ENCODE measurements at regions not wholly inside any gene's neighbourhood (a gene's known extent, or its start where the extent isn't known, plus 50 kb on each side); places are given as distances from the start of the nearest gene placed in this dataset.

DNA sequence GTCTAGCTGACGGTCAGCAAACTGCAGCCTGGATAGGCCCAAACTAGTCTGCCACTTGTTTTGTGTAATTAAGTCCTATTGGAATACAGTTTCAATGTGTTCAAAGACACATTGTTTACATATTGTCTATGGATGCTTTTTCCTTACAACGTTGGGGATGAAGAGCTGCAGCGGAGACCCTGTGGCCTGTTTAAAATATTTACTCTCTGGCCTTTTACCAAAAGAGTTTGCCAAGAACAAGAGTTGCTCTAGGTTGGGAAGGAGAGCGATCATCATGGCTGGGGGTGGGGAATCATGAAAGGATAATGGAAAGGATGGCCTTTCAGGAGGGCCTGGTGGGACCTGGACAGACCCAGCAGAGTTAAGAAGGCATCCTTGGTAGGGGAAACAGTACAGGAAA, 274.9 kb upstream of the ZFHX3 start:
- H4K20me1 ChIP-seq (ENCODE audit: insufficient read depth, poor library complexity, severe bottlenecking) = no peaks in the 10 kb centered on the region
- WGBS (ENCODE audit: low lambda C conversion rate, missing lambda C conversion rate) = 57% methylated on average over 4 of the region's 4 CpGs
- H3K4me1 ChIP-seq (ENCODE audit: insufficient read depth) = peaks cover 5% of the 10 kb centered on the region
- no peaks in the 10 kb centered on the region for H3K36me3 ChIP-seq (replicated peaks; ENCODE audit: insufficient read depth, low read depth)
- TF ChIP-seq EZH2phosphoT487 (IDR thresholded peaks at IDR 0.05; ENCODE audit: low read depth, severe bottlenecking, unreplicated experiment) (no peak), EZH2 (IDR thresholded peaks at IDR 0.05; ENCODE audit: borderline replicate concordance) (no peak)
- TF ChIP-seq, protein P1, sequence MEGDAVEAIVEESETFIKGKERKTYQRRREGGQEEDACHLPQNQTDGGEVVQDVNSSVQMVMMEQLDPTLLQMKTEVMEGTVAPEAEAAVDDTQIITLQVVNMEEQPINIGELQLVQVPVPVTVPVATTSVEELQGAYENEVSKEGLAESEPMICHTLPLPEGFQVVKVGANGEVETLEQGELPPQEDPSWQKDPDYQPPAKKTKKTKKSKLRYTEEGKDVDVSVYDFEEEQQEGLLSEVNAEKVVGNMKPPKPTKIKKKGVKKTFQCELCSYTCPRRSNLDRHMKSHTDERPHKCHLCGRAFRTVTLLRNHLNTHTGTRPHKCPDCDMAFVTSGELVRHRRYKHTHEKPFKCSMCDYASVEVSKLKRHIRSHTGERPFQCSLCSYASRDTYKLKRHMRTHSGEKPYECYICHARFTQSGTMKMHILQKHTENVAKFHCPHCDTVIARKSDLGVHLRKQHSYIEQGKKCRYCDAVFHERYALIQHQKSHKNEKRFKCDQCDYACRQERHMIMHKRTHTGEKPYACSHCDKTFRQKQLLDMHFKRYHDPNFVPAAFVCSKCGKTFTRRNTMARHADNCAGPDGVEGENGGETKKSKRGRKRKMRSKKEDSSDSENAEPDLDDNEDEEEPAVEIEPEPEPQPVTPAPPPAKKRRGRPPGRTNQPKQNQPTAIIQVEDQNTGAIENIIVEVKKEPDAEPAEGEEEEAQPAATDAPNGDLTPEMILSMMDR (IDR thresholded peaks at IDR 0.05; ENCODE audit: poor library complexity) = no peak
- DNase-seq (ENCODE audit: low spot score) = no peak
- H2AFZ ChIP-seq = no peak overlapping the region
- no peak overlapping the region for H3K27ac ChIP-seq
- H3K27me3 ChIP-seq = no peaks in the 10 kb centered on the region
- no peaks in the 10 kb centered on the region for H3K79me2 ChIP-seq
- H3K9me3 ChIP-seq (ENCODE audit: low read depth) = no peaks in the 10 kb centered on the region
- H3K4me3 ChIP-seq = no peak overlapping the region
- no peak overlapping the region for H3K4me2 ChIP-seq
- no peaks in the 10 kb centered on the region for H3K9me2 ChIP-seq (replicated peaks; ENCODE audit: insufficient read depth)

DNA sequence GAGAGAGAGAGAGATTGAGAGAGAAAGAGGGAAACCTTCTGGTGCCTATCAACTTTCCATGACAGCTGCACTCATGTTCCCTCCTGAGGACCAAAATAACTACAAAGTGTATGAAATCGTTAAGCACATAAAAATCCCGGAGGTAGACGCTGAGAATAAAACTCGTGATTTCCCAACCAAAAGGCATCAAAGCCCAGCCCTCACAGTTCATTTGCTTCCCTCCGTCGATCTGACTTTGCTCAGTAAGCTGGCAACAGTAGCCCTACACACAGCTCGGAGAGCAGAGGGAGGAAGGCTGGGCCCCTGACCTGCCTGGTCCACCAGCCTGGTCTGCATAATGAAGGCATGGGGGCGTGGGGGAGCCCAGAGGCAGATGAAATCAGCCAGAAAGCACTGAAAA, 273.9 kb upstream of the ZFHX3 start:
- Histone ChIP-seq H3K9me2 (replicated peaks; ENCODE audit: insufficient read depth) (no peaks in the 10 kb centered on the region), H3K27me3 (no peaks in the 10 kb centered on the region), H2AFZ (no peak overlapping the region), H3K79me2 (no peaks in the 10 kb centered on the region), H4K20me1 (ENCODE audit: insufficient read depth, poor library complexity, severe bottlenecking) (no peaks in the 10 kb centered on the region), H3K4me3 (no peak overlapping the region), H3K4me2 (no peak overlapping the region), H3K9me3 (ENCODE audit: low read depth) (no peaks in the 10 kb centered on the region), H3K27ac (no peak overlapping the region), H3K36me3 (replicated peaks; ENCODE audit: insufficient read depth, low read depth) (no peaks in the 10 kb centered on the region), H3K4me1 (ENCODE audit: insufficient read depth) (no peaks in the 10 kb centered on the region)
- TF ChIP-seq, protein P1 (IDR thresholded peaks at IDR 0.05; ENCODE audit: poor library complexity) = no peak
- TF ChIP-seq EZH2phosphoT487 (IDR thresholded peaks at IDR 0.05; ENCODE audit: low read depth, severe bottlenecking, unreplicated experiment) (no peak), EZH2 (IDR thresholded peaks at IDR 0.05; ENCODE audit: borderline replicate concordance) (no peak)
- DNase-seq (ENCODE audit: low spot score) = no peak
- 70% methylated on average over 8 of the region's 8 CpGs for WGBS (ENCODE audit: low lambda C conversion rate, missing lambda C conversion rate)

DNA sequence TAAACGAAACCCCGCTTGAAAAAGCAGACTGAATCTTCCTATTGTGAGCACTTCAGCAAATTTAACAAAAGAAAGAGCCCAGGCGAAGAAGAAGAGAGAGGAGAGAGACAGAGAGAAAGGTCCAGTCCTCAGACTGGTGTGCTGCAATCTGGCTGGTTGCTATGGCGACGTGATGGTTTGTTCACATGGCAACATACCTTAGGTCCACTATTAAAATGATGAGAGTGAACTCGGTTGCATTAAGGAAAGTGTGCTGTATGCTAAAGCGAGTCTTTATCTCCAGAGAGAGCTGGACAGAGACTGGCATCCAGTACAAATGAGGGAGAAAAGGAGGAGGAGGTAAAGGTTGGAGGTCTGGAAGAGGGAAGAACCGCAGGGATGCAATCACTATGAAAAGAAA, 271.8 kb upstream of the ZFHX3 start:
- H2AFZ ChIP-seq = no peak overlapping the region
- H3K4me1 ChIP-seq (ENCODE audit: insufficient read depth) = no peaks in the 10 kb centered on the region
- H3K27me3 ChIP-seq = no peaks in the 10 kb centered on the region
- no peaks in the 10 kb centered on the region for H3K9me3 ChIP-seq (ENCODE audit: low read depth)
- no peaks in the 10 kb centered on the region for H3K36me3 ChIP-seq (replicated peaks; ENCODE audit: insufficient read depth, low read depth)
- no peaks in the 10 kb centered on the region for H3K9me2 ChIP-seq (replicated peaks; ENCODE audit: insufficient read depth)
- 85% methylated on average over 8 of the region's 8 CpGs for WGBS (ENCODE audit: low lambda C conversion rate, missing lambda C conversion rate)
- H3K4me3 ChIP-seq = no peak overlapping the region
- no peak overlapping the region for H3K27ac ChIP-seq
- H3K79me2 ChIP-seq = no peaks in the 10 kb centered on the region
- no peak for DNase-seq (ENCODE audit: low spot score)
- TF ChIP-seq EZH2 (IDR thresholded peaks at IDR 0.05; ENCODE audit: borderline replicate concordance) (no peak), EZH2phosphoT487 (IDR thresholded peaks at IDR 0.05; ENCODE audit: low read depth, severe bottlenecking, unreplicated experiment) (no peak)
- no peaks in the 10 kb centered on the region for H4K20me1 ChIP-seq (ENCODE audit: insufficient read depth, poor library complexity, severe bottlenecking)
- no peak overlapping the region for H3K4me2 ChIP-seq

DNA sequence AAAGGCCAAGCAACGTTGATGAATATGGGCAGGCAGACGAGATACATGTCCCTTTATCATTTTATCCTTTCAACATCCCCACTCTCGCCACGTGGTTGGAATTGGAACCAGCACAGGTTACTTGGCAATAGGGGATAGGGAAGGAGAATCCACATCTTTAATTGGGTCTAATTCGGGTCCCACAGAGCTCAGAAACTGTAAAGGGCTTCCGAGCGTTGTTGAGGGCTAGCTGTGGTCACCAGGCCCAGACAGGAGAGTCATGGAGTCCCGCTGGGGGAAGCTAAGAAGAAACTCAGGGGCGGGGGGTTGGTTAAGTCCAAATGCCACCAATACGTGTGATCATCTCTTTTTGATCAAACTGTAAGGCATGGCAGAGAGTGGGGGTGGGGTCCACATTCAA, 271.3 kb upstream of the ZFHX3 start:
- Histone ChIP-seq H3K27ac (no peak overlapping the region), H4K20me1 (ENCODE audit: insufficient read depth, poor library complexity, severe bottlenecking) (no peaks in the 10 kb centered on the region), H3K36me3 (replicated peaks; ENCODE audit: insufficient read depth, low read depth) (no peaks in the 10 kb centered on the region), H2AFZ (no peak overlapping the region), H3K79me2 (no peaks in the 10 kb centered on the region), H3K9me2 (replicated peaks; ENCODE audit: insufficient read depth) (no peaks in the 10 kb centered on the region), H3K9me3 (ENCODE audit: low read depth) (no peaks in the 10 kb centered on the region), H3K27me3 (no peaks in the 10 kb centered on the region), H3K4me1 (ENCODE audit: insufficient read depth) (no peaks in the 10 kb centered on the region), H3K4me2 (no peak overlapping the region), H3K4me3 (no peak overlapping the region)
- WGBS (ENCODE audit: low lambda C conversion rate, missing lambda C conversion rate) = 83% methylated on average over 10 of the region's 10 CpGs
- TF ChIP-seq EZH2phosphoT487 (IDR thresholded peaks at IDR 0.05; ENCODE audit: low read depth, severe bottlenecking, unreplicated experiment) (no peak), EZH2 (IDR thresholded peaks at IDR 0.05; ENCODE audit: borderline replicate concordance) (no peak)
- TF ChIP-seq, protein P1 (IDR thresholded peaks at IDR 0.05; ENCODE audit: poor library complexity) = no peak
- DNase-seq (ENCODE audit: low spot score) = no peak
